ENCODE measurements at regions not wholly inside any gene's neighbourhood (a gene's known extent, or its start where the extent isn't known, plus 50 kb on each side); places are given as distances from the start of the nearest gene placed in this dataset.
A peak's percentile ranks its signal among the peaks of the same experiment; 100 is the strongest.

- peak overlapping the region; percentile 78 for H2AFZ ChIP-seq (replicated peaks)
- H3K4me3 ChIP-seq, result no peak overlapping the region
- Mint-ChIP-seq H3K27me3 (ENCODE audit: insufficient read depth, low read depth) (peaks cover 3% of the 10 kb centered on the region), H3K9me3 (no peaks in the 10 kb centered on the region), H3K4me3 (no peak overlapping the region), H3K36me3 (no peaks in the 10 kb centered on the region), H3K4me1 (peaks cover 6% of the 10 kb centered on the region), H3K27ac (no peak overlapping the region)
- H3K79me2 ChIP-seq (ENCODE audit: low read depth), result no peaks in the 10 kb centered on the region
- no peaks in the 10 kb centered on the region for H3K27me3 ChIP-seq
- peak; percentile 13 for TF ChIP-seq CTCF (IDR thresholded peaks at IDR 0.05)
- TF ChIP-seq EZH2 (IDR thresholded peaks at IDR 0.05), result no peak
- H3K27ac ChIP-seq, result no peak overlapping the region
- no peaks in the 10 kb centered on the region for H4K20me1 ChIP-seq (ENCODE audit: low read depth)
- H3K36me3 ChIP-seq, result no peaks in the 10 kb centered on the region
- no peaks in the 10 kb centered on the region for H3K9me3 ChIP-seq (ENCODE audit: low read depth)
- peaks cover 5% of the 10 kb centered on the region for H3K4me1 ChIP-seq
- H3F3A ChIP-seq (ENCODE audit: low read depth), result no peaks in the 10 kb centered on the region
- no peak overlapping the region for H3K4me2 ChIP-seq
- no peak for DNase-seq (ENCODE audit: low spot score)
- no peak overlapping the region for H3K9ac ChIP-seq
Observed at GRCh38 chr14:61889914-61890351, 127.7 kb downstream of the SNAPC1 start.

GRCh38 chr14:61891170-61891569 lies 128.9 kb downstream of the SNAPC1 start:
- Mint-ChIP-seq H3K9me3 (no peaks in the 10 kb centered on the region), H3K36me3 (no peaks in the 10 kb centered on the region), H3K4me3 (no peak overlapping the region), H3K27me3 (ENCODE audit: insufficient read depth, low read depth) (peaks cover 3% of the 10 kb centered on the region), H3K27ac (no peak overlapping the region), H3K4me1 (peaks cover 6% of the 10 kb centered on the region)
- H3K4me3 ChIP-seq, result no peak overlapping the region
- no peaks in the 10 kb centered on the region for H4K20me1 ChIP-seq (ENCODE audit: low read depth)
- H3K27me3 ChIP-seq, result no peaks in the 10 kb centered on the region
- no peak overlapping the region for H2AFZ ChIP-seq (replicated peaks)
- no peaks in the 10 kb centered on the region for H3F3A ChIP-seq (ENCODE audit: low read depth)
- no peaks in the 10 kb centered on the region for H3K79me2 ChIP-seq (ENCODE audit: low read depth)
- H3K4me2 ChIP-seq, result no peak overlapping the region
- H3K27ac ChIP-seq, result no peak overlapping the region
- peaks cover 5% of the 10 kb centered on the region for H3K4me1 ChIP-seq
- no peak overlapping the region for H3K9ac ChIP-seq
- no peaks in the 10 kb centered on the region for H3K36me3 ChIP-seq
- TF ChIP-seq EZH2 (IDR thresholded peaks at IDR 0.05) (no peak), CTCF (IDR thresholded peaks at IDR 0.05) (no peak), EZH2phosphoT487 (IDR thresholded peaks at IDR 0.05) (no peak)
- DNase-seq (ENCODE audit: low spot score), result peak; percentile 30
- H3K9me3 ChIP-seq (ENCODE audit: low read depth), result no peaks in the 10 kb centered on the region

GRCh38 chr14:61891810-61892209 lies 129.6 kb downstream of the SNAPC1 start:
- Histone ChIP-seq H3K79me2 (ENCODE audit: low read depth) (no peaks in the 10 kb centered on the region), H3K9me3 (ENCODE audit: low read depth) (no peaks in the 10 kb centered on the region), H3K4me2 (no peak overlapping the region), H3K4me1 (peaks cover 5% of the 10 kb centered on the region), H3K27ac (no peak overlapping the region), H3K36me3 (no peaks in the 10 kb centered on the region), H4K20me1 (ENCODE audit: low read depth) (no peaks in the 10 kb centered on the region), H3F3A (ENCODE audit: low read depth) (no peaks in the 10 kb centered on the region), H3K27me3 (no peaks in the 10 kb centered on the region), H3K4me3 (no peak overlapping the region), H3K9ac (no peak overlapping the region), H2AFZ (replicated peaks) (no peak overlapping the region)
- Mint-ChIP-seq H3K4me3 (no peak overlapping the region), H3K9me3 (no peaks in the 10 kb centered on the region), H3K4me1 (peaks cover 6% of the 10 kb centered on the region), H3K27ac (no peak overlapping the region), H3K36me3 (no peaks in the 10 kb centered on the region), H3K27me3 (ENCODE audit: insufficient read depth, low read depth) (peaks cover 3% of the 10 kb centered on the region)
- no peak for TF ChIP-seq EZH2phosphoT487 (IDR thresholded peaks at IDR 0.05)
- no peak for TF ChIP-seq CTCF (IDR thresholded peaks at IDR 0.05)
- TF ChIP-seq EZH2 (IDR thresholded peaks at IDR 0.05), result no peak
- no peak for DNase-seq (ENCODE audit: low spot score)

Measured in neural progenitor cell (in vitro differentiated cells).